HG02981 (cell line): ENCODE measurements at regions not wholly inside any gene's neighbourhood (a gene's known extent, or its start where the extent isn't known, plus 50 kb on each side); places are given as distances from the start of the nearest gene placed in this dataset.

Experiments
- ATAC-seq: cut with Tn5 transposase; IDR thresholded peaks from one replicate; pipeline ENCODE4 v1.9.1; 2021; ENCODE audit warnings: mild to moderate bottlenecking, moderate library complexity; ENCODE audit not compliant: unreplicated experiment

DNA sequence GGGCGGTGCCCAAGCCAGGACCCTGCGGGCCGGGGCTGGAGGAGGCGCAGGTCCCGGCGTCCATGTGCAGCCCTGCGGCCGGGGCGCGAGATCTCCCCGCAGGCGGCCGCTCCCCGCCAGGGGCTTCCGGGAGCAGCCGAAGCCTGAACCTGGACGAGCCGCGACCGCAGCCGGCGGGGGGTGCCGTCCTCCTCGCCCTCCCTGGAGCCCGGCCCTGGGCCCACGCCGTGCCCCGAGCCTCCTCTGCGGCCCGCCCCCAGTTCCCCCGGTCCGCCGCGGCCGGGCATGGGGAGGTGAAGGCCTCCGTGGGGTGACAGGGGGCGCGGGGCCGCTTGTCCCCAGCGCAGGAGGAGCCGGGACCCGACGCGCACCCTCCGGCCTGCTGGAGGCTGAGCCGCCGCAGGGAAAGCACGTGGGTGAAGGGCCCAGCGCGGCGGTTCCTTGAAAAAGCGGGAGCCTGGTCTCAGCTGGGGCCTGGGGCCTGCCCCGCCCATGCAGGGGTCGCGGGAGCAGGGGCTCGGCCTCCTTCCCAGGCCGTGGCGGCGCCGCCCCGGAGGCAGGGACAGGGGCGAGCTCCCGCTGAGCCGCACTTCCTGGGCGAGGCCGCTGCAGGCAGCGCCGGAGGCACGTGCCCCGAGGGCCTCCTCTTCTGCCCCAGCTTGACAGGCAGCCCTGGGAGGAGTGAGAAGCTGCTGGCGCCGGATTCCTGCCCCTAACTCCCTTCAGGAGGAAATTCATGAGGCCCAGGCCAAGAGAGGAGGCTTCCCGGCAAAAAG, 55.6 kb upstream of the PPP2R5C start:
- ATAC-seq = peak; percentile 44

- no peak for ATAC-seq
Measured at GRCh38 chr14:101706509-101707067, 54.9 kb upstream of the PPP2R5C start.

- peak; percentile 49 for ATAC-seq
Measured at GRCh38 chr14:101707068-101707842, 54.3 kb upstream of the PPP2R5C start.

GRCh38 chr14:101707863-101708620, 53.5 kb upstream of the PPP2R5C start:
- ATAC-seq = no peak

DNA sequence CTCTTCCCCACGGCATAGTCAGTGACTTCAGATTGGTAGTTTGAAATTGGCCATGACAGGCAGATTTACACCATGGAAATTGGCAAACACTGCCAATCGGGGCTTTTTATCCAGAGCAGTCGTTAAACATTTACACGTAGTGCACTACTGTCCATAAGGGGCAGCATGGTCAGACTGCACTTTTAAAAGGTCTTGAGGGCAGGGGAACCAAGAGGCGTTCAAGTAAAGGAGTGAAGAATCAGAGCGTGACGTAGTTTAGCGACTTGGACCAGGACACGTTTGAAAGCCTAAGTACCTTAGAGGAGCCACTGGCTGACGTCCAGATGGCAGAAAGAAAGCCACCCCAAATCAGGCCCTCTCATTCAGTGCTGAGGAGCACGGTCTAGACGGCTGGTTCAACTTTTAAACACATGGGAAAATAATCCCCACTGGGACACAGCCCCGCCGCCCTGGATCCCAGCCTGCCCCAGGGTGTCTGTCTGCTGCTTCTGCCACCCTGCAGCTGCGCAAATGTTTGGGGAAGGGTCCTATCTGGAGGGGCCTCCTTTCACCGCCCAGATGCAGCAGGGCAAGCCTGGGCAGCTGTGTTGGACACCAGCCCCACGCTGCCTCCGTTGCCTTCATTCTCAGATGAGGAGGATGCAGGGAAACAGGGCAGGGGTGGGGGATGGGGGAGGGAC, 52.5 kb upstream of the PPP2R5C start:
- no peak for ATAC-seq

DNA sequence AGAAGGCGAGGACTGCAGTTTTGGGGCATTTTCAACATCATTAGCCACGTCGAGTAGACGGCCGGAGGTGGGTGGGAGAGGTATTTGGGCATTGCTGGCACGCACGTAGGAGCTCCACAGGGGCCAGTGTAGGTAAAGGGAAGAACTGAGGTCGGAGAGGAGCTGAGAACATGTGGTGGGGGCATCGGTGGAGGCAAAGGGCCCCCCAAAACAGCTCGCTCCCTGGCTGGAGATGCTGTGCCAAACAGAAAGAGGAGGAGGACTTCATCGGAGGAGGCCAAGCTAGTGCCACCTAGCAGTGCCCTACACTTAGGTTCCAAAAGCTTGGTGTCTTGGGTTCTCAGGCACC, 52.0 kb upstream of the PPP2R5C start:
- ATAC-seq = no peak

DNA sequence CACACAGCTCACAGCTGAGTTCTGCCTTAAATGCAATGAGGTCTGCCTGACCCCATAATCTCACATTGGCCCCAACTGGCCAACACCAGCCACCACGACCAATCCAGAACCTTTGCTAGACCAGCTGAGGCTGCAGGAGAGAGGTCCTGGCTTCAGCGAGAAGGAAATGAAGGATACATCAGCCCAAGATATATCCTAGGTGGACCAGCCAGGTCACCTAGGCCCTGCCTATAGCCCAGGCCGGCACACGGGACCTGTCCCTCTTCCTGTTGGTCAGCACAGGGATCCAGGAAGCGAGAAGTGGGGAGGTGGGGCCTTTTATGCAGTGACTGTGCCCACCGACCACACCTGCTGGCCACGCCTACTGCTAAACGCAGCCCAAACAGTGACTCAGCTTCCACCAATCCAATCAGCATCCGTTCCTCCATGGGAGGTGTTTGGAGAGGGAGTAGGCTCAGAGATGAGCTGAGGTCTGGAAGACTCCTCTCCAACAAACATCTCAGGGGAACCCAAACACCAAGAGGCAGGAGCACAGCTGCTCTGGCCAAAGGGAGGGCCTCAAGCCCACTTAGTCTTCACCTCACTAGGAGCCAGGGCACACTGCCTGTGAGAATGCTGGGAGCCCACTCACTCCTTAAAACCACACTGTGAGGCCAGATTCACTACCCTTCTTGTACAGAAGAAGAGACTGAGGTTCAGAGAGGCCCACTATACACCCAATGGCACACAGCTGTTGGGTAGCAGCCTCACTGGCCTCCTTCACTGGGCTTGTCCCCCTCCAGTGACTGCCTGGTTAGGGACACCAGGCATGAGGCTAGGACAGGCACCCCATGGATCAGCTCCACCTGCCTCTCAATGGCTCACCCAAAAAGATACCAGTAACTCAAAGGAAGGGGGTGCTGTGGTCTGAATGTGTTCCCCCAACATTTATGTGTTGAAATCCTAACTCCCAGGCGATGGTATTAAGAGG, 51.3 kb upstream of the PPP2R5C start:
- no peak for ATAC-seq

DNA sequence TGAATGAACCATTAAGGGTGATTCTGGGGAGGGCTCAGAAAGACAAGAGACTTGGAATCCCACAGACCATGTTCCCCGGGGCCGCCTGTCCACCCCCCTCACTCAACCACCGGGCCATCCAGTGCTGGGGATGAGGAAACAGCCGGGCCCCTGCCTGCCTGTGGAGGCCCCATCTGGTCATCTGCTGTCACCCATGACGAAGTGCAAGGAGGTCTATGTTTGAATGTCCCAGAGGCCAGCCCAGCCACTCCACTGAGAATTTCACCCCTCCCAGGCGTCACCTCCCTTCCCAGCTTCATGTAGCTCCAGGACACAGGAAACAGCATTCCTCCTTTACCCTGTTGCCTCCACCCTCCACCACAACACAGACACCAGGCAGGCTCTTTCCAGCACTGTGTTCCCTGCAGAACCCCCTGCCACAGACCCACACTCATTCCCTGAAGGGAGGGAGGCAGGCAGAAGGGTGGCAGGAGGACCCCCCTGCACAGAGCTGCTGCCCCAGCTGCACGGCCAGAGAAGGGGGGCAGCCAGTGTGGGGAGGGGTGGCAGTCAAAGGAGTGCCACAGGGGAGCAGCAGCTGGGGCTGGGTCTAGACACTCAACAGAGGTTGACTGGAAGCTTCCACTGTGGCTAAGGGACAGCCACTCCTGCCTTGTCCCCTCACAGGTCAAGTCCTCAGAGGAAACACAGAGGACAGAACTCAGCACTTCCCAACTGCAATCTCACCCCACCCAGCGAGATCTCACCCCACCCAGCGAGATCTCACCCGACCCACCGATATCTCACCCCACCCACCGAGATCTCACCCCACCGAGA, 50.3 kb upstream of the PPP2R5C start:
- ATAC-seq = no peak
